KOPT-K1 (cell line): ENCODE measurements at regions not wholly inside any gene's neighbourhood (a gene's known extent, or its start where the extent isn't known, plus 50 kb on each side); places are given as distances from the start of the nearest gene placed in this dataset.
"Not testable (repeated sequence)": the region's sequence is repeated elsewhere in the genome, so short reads cannot be mapped to it uniquely, and the experiment has no call there.

Source experiments
- H3K27ac ChIP-seq: fragments of 200-600 bp; sonication (generic); 2 replicates; pipeline ENCODE4 v1.5.1; 2016; ENCODE audit warnings: antibody characterized with exemption, mild to moderate bottlenecking, low read depth, low read length; ENCODE audit not compliant: poor library complexity, severe bottlenecking
- H3K36me3 ChIP-seq: fragments of 200-600 bp; sonication (generic); 2 replicates; pipeline ENCODE4 v1.5.1; 2017; ENCODE audit warnings: antibody characterized with exemption, mild to moderate bottlenecking, low read length, moderate library complexity; ENCODE audit not compliant: insufficient read depth
- H3K9me3 ChIP-seq: fragments of 200-600 bp; sonication (generic); 2 replicates; pipeline ENCODE4 v1.5.1; 2017; ENCODE audit warnings: antibody characterized with exemption, low read length, mild to moderate bottlenecking; ENCODE audit not compliant: insufficient read depth, poor library complexity, severe bottlenecking

GRCh38 chr11:29231991-29232390 is 784.8 kb downstream of the KCNA4 start:
- Histone ChIP-seq H3K9me3 (no peaks in the 10 kb centered on the region), H3K27ac (no peak overlapping the region), H3K36me3 (no peaks in the 10 kb centered on the region)

GRCh38 chr11:29231586-29231985 is 785.2 kb downstream of the KCNA4 start:
- no peaks in the 10 kb centered on the region for H3K9me3 ChIP-seq
- H3K27ac ChIP-seq = no peak overlapping the region
- H3K36me3 ChIP-seq = no peaks in the 10 kb centered on the region

- Histone ChIP-seq H3K27ac (no peak overlapping the region), H3K9me3 (no peaks in the 10 kb centered on the region), H3K36me3 (no peaks in the 10 kb centered on the region)
Observed at GRCh38 chr11:29227811-29228210, 789.0 kb downstream of the KCNA4 start.

GRCh38 chr11:29224739-29225384 is 792.0 kb downstream of the KCNA4 start:
- Histone ChIP-seq H3K9me3 (no peaks in the 10 kb centered on the region), H3K36me3 (no peaks in the 10 kb centered on the region), H3K27ac (no peak overlapping the region)

GRCh38 chr11:29219531-29219930 is 797.3 kb downstream of the KCNA4 start:
- H3K9me3 ChIP-seq, H3K36me3 ChIP-seq, H3K27ac ChIP-seq: not testable (repeated sequence)

- H3K36me3 ChIP-seq = no peaks in the 10 kb centered on the region
- H3K27ac ChIP-seq = no peak overlapping the region
- H3K9me3 ChIP-seq = no peaks in the 10 kb centered on the region
Observed at GRCh38 chr11:29217901-29218300, 798.9 kb downstream of the KCNA4 start.

GRCh38 chr11:29214833-29215232 is 802.0 kb downstream of the KCNA4 start:
- H3K9me3 ChIP-seq = no peaks in the 10 kb centered on the region
- H3K27ac ChIP-seq = no peak overlapping the region
- H3K36me3 ChIP-seq = no peaks in the 10 kb centered on the region

GRCh38 chr11:29211202-29211601 is 805.6 kb downstream of the KCNA4 start:
- H3K27ac ChIP-seq = no peak overlapping the region

GRCh38 chr11:29210426-29210825 is 806.4 kb downstream of the KCNA4 start:
- H3K27ac ChIP-seq = no peak overlapping the region

More at GRCh38 chr11:29211202-29211601, 805.6 kb downstream of the KCNA4 start:
- Histone ChIP-seq H3K36me3 (no peaks in the 10 kb centered on the region), H3K9me3 (no peaks in the 10 kb centered on the region)

GRCh38 chr11:29208117-29208516 is 808.7 kb downstream of the KCNA4 start:
- Histone ChIP-seq H3K9me3 (no peaks in the 10 kb centered on the region), H3K36me3 (no peaks in the 10 kb centered on the region), H3K27ac (no peak overlapping the region)

More at GRCh38 chr11:29210426-29210825, 806.4 kb downstream of the KCNA4 start:
- H3K9me3 ChIP-seq = no peaks in the 10 kb centered on the region
- H3K36me3 ChIP-seq = no peaks in the 10 kb centered on the region

GRCh38 chr11:29200791-29201562 is 815.9 kb downstream of the KCNA4 start:
- Histone ChIP-seq H3K36me3 (no peaks in the 10 kb centered on the region), H3K9me3 (no peaks in the 10 kb centered on the region), H3K27ac (no peak overlapping the region)

GRCh38 chr11:29190313-29190712 is 826.5 kb downstream of the KCNA4 start:
- Histone ChIP-seq H3K9me3 (no peaks in the 10 kb centered on the region), H3K27ac (no peak overlapping the region), H3K36me3 (no peaks in the 10 kb centered on the region)

- Histone ChIP-seq H3K9me3 (no peaks in the 10 kb centered on the region), H3K27ac (no peak overlapping the region), H3K36me3 (no peaks in the 10 kb centered on the region)
Observed at GRCh38 chr11:29187215-29187614, 829.6 kb downstream of the KCNA4 start.

GRCh38 chr11:29184939-29185890 is 831.6 kb downstream of the KCNA4 start:
- no peaks in the 10 kb centered on the region for H3K36me3 ChIP-seq
- H3K9me3 ChIP-seq = no peaks in the 10 kb centered on the region
- no peak overlapping the region for H3K27ac ChIP-seq

- Histone ChIP-seq H3K9me3 (no peaks in the 10 kb centered on the region), H3K27ac (no peak overlapping the region)
Observed at GRCh38 chr11:29183301-29183700, 833.5 kb downstream of the KCNA4 start.

More at GRCh38 chr11:29183301-29183700, 833.5 kb downstream of the KCNA4 start:
- no peaks in the 10 kb centered on the region for H3K36me3 ChIP-seq
